NCI-H2081 (cell line): ENCODE measurements at regions not wholly inside any gene's neighbourhood (a gene's known extent, or its start where the extent isn't known, plus 50 kb on each side); places are given as distances from the start of the nearest gene placed in this dataset.
"Not testable (repeated sequence)": the region's sequence is repeated elsewhere in the genome, so short reads cannot be mapped to it uniquely, and the experiment has no call there.

Experiments used
- DNase-seq, 2 experiments: peaks; one replicate each; lab custom pipeline; 2025; lab: John Stamatoyannopoulos, UW

- DNase-seq, result no peak
Observed at GRCh38 chr2:116133381-116133942, 1681.0 kb upstream of the DDX18 start.

GRCh38 chr2:116141891-116142474 lies 1672.5 kb upstream of the DDX18 start:
- DNase-seq, result no peak

GRCh38 chr2:116142644-116143227 lies 1671.8 kb upstream of the DDX18 start:
- DNase-seq, result no peak

GRCh38 chr2:116145031-116145430 lies 1669.5 kb upstream of the DDX18 start:
- DNase-seq, result no peak

- no peak for DNase-seq
Observed at GRCh38 chr2:116148361-116148760, 1666.1 kb upstream of the DDX18 start.

GRCh38 chr2:116153729-116154128 lies 1660.8 kb upstream of the DDX18 start:
- no peak for DNase-seq

GRCh38 chr2:116160657-116161056 lies 1653.8 kb upstream of the DDX18 start:
- no peak for DNase-seq

- no peak for DNase-seq
Observed at GRCh38 chr2:116162395-116162794, 1652.1 kb upstream of the DDX18 start.

GRCh38 chr2:116167107-116167506 lies 1647.4 kb upstream of the DDX18 start:
- no peak for DNase-seq

GRCh38 chr2:116180072-116180471 lies 1634.4 kb upstream of the DDX18 start:
- DNase-seq, result no peak

GRCh38 chr2:116190684-116191083 lies 1623.8 kb upstream of the DDX18 start:
- not testable (repeated sequence) for DNase-seq

- DNase-seq, result no peak
Observed at GRCh38 chr2:116200086-116200485, 1614.4 kb upstream of the DDX18 start.

GRCh38 chr2:116211719-116212118 lies 1602.8 kb upstream of the DDX18 start:
- DNase-seq, result no peak

GRCh38 chr2:116222793-116223192 lies 1591.7 kb upstream of the DDX18 start:
- DNase-seq, result no peak

- DNase-seq, result no peak
Observed at GRCh38 chr2:116223912-116224311, 1590.6 kb upstream of the DDX18 start.

- DNase-seq, result no peak
Observed at GRCh38 chr2:116224610-116225009, 1589.9 kb upstream of the DDX18 start.

- DNase-seq, result no peak
Observed at GRCh38 chr2:116238511-116238910, 1576.0 kb upstream of the DDX18 start.

GRCh38 chr2:116250376-116250775 lies 1564.1 kb upstream of the DDX18 start:
- no peak for DNase-seq

- DNase-seq, result no peak
Observed at GRCh38 chr2:116264872-116265271, 1549.6 kb upstream of the DDX18 start.

- no peak for DNase-seq
Observed at GRCh38 chr2:116269040-116269439, 1545.5 kb upstream of the DDX18 start.

- no peak for DNase-seq
Observed at GRCh38 chr2:116304328-116304727, 1510.2 kb upstream of the DDX18 start.

- no peak for DNase-seq
Observed at GRCh38 chr2:116317111-116317510, 1497.4 kb upstream of the DDX18 start.

- not testable (repeated sequence) for DNase-seq
Observed at GRCh38 chr2:116318551-116318950, 1495.9 kb upstream of the DDX18 start.

- DNase-seq, result no peak
Observed at GRCh38 chr2:116319001-116319400, 1495.5 kb upstream of the DDX18 start.
